ENCODE measurements at regions not wholly inside any gene's neighbourhood (a gene's known extent, or its start where the extent isn't known, plus 50 kb on each side); places are given as distances from the start of the nearest gene placed in this dataset.
"Not testable (repeated sequence)": the region's sequence is repeated elsewhere in the genome, so short reads cannot be mapped to it uniquely, and the experiment has no call there.

- intact Hi-C loops (cut with micrococcal nuclease) (no loop called here), dilution Hi-C loops (cut with MboI; ENCODE audit: extremely low pct_ligation_motif_present, low sequenced_read_pairs) (no loop called here)
- Histone ChIP-seq H3K4me2 (ENCODE audit: insufficient read depth, low read length) (no peak overlapping the region), H3K9ac (replicated peaks; ENCODE audit: extremely low read depth, insufficient read depth, low read length) (no peak overlapping the region), H3K9me1 (replicated peaks; ENCODE audit: control insufficient read depth, extremely low read depth, insufficient read depth, low read length) (no peaks in the 10 kb centered on the region), H4K20me1 (replicated peaks; ENCODE audit: control insufficient read depth, extremely low read depth, insufficient read depth, low read length) (no peaks in the 10 kb centered on the region), H3K36me3 (ENCODE audit: control insufficient read depth in 2 of 2, extremely low read depth in 1 of 2, insufficient read depth in 2 of 2, low read length in 2 of 2) (no peaks in the 10 kb centered on the region), H3K79me2 (ENCODE audit: control insufficient read depth, insufficient read depth, low read length) (no peaks in the 10 kb centered on the region), H3K9me3 (replicated peaks; ENCODE audit: control insufficient read depth, insufficient read depth, low read length) (peaks cover 2% of the 10 kb centered on the region), H3K4me1 (ENCODE audit: control insufficient read depth, extremely low read depth, insufficient read depth, low read length) (no peaks in the 10 kb centered on the region), H2AFZ (ENCODE audit: low read depth, low read length) (no peak overlapping the region), H3K27ac (ENCODE audit: insufficient read depth, low read depth, low read length) (no peak overlapping the region), H3K4me3 (replicated peaks in 1 of 3; ENCODE audit: insufficient read depth in 1 of 3, low read depth in 1 of 3, low read length in 3 of 3) (no peak overlapping the region), H3K27me3 (ENCODE audit: control insufficient read depth in 2 of 2, insufficient read depth in 2 of 2, low read length in 2 of 2) (no peaks in the 10 kb centered on the region)
- BruUV-seq (replicated peaks) = no TSS peak
- DNase-seq (ENCODE audit: low read depth, low spot score) = no peak
- no peak for TF ChIP-seq CTCF (IDR thresholded peaks at IDR 0.05; ENCODE audit: extremely low read depth in 1 of 2, insufficient read depth in 1 of 2, low read depth in 1 of 2, low read length in 2 of 2)
- TF ChIP-seq EZH2 (IDR thresholded peaks at IDR 0.05; ENCODE audit: borderline replicate concordance, low read depth, low read length, severe bottlenecking) = no peak
- no peak for TF ChIP-seq MYC (IDR thresholded peaks at IDR 0.05; ENCODE audit: low read depth, low read length)
- TF ChIP-seq POLR2AphosphoS5 (IDR thresholded peaks at IDR 0.05; ENCODE audit: insufficient read depth, low read depth, low read length) = no peak
- no peak for TF ChIP-seq POLR2A (IDR thresholded peaks at IDR 0.05; ENCODE audit: low read depth, low read length)
- no peak for TF ChIP-seq FOS (IDR thresholded peaks at IDR 0.05; ENCODE audit: borderline replicate concordance, insufficient read depth, low read length)
- no peak for TF ChIP-seq MAX (IDR thresholded peaks at IDR 0.05; ENCODE audit: insufficient read depth, insufficient read length)
- no peak for TF ChIP-seq GATA2 (IDR thresholded peaks at IDR 0.05; ENCODE audit: insufficient read depth, insufficient read length, low read depth, low read length)
- TF ChIP-seq JUN (IDR thresholded peaks at IDR 0.05; ENCODE audit: borderline replicate concordance, insufficient read depth, insufficient read length, low read depth) = no peak
- ChIA-PET POLR2A (no interaction called here), CTCF (no interaction called here)
- no peak for FAIRE-seq
These were observed 109.0 kb upstream of the THBS2 start for GRCh38 chr6:169362501-169363121.

GRCh38 chr6:169355001-169355400, 101.4 kb upstream of the THBS2 start:
- H3K79me2 ChIP-seq (ENCODE audit: control insufficient read depth, insufficient read depth, low read length); H3K4me3 ChIP-seq (replicated peaks in 1 of 3; ENCODE audit: insufficient read depth in 1 of 3, low read depth in 1 of 3, low read length in 3 of 3); H3K4me1 ChIP-seq (ENCODE audit: control insufficient read depth, extremely low read depth, insufficient read depth, low read length); DNase-seq (ENCODE audit: low read depth, low spot score); H3K9me3 ChIP-seq (replicated peaks; ENCODE audit: control insufficient read depth, insufficient read depth, low read length); H3K36me3 ChIP-seq (ENCODE audit: control insufficient read depth in 2 of 2, extremely low read depth in 1 of 2, insufficient read depth in 2 of 2, low read length in 2 of 2); CTCF ChIA-PET; dilution Hi-C loops (cut with MboI; ENCODE audit: extremely low pct_ligation_motif_present, low sequenced_read_pairs); POLR2A ChIA-PET; H2AFZ ChIP-seq (ENCODE audit: low read depth, low read length); H3K27me3 ChIP-seq (ENCODE audit: control insufficient read depth in 2 of 2, insufficient read depth in 2 of 2, low read length in 2 of 2); intact Hi-C loops (cut with micrococcal nuclease); H4K20me1 ChIP-seq (replicated peaks; ENCODE audit: control insufficient read depth, extremely low read depth, insufficient read depth, low read length); FAIRE-seq; BruUV-seq (replicated peaks); H3K27ac ChIP-seq (ENCODE audit: insufficient read depth, low read depth, low read length); H3K9me1 ChIP-seq (replicated peaks; ENCODE audit: control insufficient read depth, extremely low read depth, insufficient read depth, low read length); H3K4me2 ChIP-seq (ENCODE audit: insufficient read depth, low read length); H3K9ac ChIP-seq (replicated peaks; ENCODE audit: extremely low read depth, insufficient read depth, low read length): not testable (repeated sequence)

All from endothelial cell of umbilical vein (primary cell).